ENCODE measurements at regions not wholly inside any gene's neighbourhood (a gene's known extent, or its start where the extent isn't known, plus 50 kb on each side); places are given as distances from the start of the nearest gene placed in this dataset.
"Not testable (repeated sequence)": the region's sequence is repeated elsewhere in the genome, so short reads cannot be mapped to it uniquely, and the experiment has no call there.

DNA sequence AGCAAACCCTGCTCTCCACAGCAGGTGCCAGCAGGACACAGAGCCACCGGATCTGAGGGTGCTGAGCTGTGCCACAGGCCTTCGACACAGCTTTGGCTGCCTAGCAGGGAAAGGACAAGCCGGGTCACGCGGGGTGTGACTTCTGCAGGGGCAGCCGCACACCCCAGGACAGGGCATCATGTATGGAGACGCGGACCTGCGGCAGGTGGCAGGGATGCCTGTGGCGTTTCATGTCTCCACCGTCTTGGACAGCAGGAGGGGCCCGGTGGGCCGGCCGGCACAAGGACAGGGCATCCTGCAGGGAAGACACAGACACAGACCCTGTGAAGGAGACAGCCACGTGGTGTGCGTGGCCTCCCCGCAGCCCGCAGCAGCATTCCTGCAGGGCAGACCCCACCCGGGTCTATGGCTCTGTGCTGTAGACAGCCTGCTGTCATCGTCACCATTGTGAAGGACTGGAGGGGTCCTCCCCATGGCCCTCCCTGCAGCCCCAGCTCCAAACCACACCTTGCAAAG is 109.2 kb downstream of the PDGFA start:
- DNase-seq = no peak

DNA sequence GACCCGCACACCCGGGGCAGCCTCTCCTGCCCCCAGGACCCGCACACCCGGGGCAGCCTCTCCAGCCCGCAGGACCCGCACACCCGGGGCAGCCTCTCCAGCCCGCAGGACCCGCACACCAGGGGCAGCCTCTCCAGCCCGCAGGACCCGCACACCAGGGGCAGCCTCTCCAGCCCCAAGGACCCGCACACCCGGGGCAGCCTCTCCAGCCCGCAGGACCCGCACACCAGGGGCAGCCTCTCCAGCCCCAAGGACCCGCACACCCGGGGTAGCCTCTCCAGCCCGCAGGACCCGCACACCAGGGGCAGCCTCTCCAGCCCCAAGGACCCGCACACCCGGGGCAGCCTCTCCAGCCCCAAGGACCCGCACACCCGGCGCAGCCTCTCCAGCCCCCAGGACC is 108.5 kb downstream of the PDGFA start:
- DNase-seq = not testable (repeated sequence)

DNA sequence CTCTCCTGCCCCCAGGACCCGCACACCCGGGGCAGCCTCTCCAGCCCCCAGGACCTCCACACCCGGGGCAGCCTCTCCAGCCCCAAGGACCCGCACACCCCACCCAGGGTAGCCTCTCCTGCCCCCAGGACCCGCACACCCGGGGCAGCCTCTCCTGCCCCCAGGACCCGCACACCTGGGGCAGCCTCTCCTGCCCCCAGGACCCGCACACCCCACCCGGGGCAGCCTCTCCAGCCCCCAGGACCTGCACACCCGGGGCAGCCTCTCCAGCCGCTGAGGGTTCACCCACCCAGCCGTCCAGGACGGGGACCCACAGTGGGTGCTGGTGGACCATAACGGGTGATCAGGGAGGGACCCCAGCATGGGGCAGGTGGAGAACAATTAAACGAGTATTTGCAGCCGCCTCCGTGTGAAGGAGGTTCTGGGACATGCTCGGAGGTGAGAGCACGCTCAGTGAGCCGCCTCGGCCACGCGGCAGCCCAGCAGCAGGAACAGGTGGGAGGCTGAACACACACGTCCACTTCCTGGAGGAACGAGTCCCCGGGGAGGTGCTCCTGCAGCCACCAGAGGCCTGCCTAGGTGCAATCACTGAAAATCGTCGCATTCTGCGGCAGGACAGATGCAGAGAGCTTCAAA is 107.9 kb downstream of the PDGFA start:
- no peak for DNase-seq

DNA sequence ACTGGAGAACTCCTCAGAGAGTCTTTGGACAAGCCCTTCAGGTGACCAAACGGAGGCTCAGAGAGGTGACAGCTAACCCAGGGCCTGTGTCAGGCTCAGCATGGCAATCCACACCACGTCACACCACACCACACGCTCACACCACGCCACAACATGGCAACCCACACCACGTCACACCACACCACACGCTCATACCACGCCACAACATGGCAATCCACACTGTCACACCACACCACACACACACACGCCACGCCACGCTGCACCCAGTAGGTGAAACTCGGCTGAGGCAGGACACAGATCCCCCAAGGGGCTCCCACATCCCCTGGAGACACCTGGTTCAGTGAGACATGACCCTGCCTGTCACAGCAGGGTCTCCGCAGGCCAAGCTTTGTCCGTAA is 107.3 kb downstream of the PDGFA start:
- no peak for DNase-seq

DNA sequence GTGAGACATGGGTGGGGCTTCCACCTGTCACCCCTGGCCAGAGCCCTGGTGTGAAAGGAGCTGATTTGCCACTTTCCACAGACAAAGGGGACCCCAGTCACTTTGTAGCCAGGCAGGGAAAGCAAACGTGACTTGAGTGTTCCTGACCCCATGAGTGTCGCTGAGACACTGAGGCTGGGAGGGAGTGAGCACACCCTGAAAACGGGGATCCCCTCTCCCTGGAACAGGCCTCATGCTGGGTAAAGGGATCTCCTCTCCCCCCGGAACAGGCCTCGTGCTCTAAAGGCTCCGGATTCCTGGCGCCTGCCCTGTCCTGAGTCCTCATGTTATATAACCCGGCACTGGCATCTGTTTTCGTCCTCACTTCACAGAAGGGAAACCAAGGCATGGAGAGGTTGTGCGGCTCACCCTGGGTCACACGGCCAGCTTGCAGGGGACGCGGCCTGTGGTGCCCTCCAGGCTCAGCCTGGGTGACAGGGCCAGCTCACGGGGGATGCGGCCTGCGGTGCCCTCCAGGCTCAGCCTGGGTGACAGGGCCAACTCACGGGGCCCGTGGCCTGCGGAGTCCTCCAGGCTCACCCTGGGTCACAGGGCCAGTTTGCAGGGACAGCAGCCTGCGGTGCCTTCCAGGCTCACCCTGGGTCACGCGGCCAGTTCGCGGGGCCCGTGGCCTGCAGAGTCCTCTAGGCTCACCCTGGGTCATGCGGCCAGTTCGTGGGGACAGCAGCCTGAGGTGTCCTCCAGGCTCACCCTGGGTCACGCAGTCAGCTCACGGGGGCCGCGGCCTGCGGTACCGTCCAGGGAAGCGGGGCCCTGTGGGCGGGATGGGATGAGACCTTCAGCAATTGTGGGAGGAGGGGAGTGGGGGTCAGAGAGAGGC is 104.7 kb downstream of the PDGFA start:
- no peak for DNase-seq

DNA sequence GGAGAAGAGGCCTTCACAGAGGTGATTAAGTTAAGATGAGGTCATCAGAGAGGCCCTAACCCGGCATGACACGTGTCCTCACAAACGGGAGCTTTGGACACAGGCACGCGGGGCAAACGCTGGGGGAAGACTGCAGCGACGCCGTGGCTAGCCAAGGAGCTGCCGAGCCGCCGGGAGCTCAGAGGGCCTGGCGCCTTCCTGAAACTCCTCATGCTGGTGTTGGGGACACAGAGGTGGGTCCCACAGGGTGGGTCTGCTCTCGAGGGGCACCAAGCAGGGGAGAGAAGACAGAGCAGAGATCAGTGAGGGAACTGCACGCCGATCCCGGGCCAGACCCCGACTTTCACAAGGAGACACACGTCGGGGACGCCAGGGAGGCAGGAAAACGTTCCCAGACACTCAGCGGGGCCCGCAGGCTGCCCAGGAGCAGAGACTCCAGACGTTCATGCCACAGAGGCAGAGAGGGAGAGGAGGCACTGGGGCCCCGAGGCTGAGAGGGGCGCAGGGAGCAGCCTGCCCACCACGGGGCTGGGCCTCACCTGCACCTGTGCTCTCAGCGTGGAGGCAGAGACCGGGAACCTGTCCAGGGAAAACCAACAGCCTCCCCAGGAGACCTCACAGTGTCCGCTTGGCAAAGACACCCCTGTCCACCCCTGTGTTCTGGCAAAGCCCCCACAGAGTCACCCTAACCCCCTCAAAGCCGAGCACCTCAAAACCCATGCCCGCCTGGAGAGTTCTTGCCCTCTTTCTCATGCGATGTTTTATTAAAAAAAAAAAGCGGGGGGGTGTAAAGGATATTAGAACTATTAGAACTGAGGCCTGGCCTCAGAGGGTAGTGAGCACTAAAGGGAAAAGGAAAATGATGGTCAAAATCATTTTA is 103.8 kb downstream of the PDGFA start:
- DNase-seq = no peak

DNA sequence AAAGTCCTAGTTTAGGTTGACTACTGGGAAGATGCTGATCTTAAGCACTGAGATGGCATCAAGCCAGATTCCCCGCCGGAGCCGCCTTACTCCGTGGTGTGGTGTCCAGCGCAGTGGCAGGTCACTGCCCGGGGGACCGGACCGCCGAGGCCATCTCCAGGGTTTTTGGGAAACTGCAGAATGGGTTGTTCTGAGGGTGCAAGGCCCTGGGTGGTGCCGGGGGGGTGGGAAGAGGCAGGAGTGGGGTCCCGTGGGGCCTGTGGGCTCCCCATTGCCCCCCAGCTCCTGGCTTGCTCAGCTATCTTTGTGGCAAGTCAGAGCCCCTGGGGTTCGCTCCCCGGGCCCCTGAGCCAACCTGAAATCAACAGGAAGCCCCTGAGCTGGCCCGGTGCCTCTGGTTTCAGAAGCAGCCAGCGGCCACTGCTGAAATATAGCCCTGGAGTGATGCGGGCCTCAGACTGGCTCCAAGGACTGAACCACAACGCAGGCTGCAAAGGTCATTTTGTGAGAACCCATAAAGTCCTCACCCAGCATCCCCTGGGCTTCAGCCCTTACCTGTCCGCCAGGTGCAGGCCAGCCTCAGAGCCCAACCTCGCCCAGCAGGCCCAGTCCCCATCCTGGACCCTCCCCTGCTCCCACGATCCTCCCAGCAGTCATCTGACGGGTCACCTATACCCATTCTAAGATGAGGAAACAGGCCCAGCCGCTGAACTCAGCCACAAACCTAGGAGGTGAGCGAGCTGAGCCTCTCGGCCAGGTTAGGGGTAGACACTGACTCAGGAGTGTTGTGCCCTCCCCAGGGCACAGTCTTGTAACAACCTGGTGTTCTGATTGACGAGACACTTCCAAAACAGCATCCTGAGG is 102.7 kb downstream of the PDGFA start:
- DNase-seq = no peak

DNA sequence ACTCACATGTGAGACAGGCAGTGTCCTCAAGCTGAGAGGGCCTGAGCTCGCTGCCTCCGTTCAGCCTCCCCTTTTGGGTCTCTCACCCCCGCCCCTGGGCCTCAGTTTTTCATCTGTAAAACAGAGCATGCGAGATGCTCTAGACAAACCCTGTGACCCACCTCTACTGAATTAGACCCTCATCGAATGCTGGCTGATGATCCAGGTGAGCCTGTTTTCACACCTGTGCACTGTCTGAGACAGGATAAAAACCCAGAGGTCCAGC is 102.1 kb downstream of the PDGFA start:
- no peak for DNase-seq

DNA sequence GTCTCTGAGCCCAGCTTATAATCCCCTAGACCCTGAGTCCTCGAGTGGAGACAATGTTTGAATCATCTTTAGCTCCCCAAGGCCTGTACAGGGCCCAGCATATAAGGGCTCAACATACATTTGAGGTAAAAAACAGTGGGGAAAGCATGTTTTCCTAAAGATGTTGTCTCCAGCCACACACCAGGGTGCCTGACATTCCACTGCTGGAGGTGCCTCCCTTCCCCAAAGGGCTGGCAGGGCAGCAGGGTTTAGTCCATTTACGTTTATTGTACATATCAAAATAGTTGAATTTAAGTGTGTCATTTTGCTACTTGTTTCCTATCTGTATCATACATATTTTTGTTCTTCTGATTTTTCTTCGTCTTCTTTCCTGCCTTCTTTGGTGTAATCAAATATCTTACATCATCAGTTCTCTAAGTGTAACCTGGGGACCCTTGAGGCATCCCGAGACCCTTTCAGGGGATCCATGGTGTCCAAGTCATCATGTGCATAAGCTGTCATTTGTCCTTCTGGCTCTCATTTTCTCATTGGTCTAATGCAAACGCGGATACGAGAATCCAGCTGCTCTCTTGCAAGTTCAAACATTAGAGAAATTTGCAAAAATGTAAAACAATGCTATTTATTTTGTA is 101.6 kb downstream of the PDGFA start:
- no peak for DNase-seq

DNA sequence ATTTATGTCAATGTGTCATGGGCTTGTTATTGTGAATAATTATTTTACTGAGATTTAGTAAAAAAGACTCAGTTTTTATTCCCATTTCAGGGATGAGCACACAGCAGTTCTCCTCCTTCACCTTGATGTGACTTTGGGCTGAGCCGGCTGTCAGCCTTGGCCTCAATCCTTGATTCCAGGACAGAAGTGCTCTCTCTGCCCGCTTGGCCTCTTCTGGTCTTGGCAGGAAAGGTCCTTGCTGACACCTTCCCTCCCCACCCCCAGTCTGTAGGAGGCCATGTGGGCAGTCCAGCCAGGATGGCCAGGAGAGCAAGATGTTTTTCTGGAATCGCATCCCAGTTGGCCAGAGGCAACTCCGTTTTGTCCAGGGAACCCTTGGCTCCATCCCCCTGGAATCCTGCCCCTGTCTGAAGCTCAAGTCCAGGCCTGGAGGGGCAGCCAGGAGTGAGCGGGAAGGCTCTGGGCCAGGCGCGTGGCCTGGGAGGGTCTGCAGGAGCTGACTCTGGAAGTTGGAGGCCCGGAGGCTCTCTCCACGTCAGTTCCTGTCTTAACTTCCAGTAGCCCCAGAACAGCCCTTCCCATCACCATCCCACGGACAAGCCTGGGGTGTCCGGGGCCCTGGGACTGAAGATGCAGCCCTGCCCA is 100.9 kb downstream of the PDGFA start:
- DNase-seq = no peak

DNA sequence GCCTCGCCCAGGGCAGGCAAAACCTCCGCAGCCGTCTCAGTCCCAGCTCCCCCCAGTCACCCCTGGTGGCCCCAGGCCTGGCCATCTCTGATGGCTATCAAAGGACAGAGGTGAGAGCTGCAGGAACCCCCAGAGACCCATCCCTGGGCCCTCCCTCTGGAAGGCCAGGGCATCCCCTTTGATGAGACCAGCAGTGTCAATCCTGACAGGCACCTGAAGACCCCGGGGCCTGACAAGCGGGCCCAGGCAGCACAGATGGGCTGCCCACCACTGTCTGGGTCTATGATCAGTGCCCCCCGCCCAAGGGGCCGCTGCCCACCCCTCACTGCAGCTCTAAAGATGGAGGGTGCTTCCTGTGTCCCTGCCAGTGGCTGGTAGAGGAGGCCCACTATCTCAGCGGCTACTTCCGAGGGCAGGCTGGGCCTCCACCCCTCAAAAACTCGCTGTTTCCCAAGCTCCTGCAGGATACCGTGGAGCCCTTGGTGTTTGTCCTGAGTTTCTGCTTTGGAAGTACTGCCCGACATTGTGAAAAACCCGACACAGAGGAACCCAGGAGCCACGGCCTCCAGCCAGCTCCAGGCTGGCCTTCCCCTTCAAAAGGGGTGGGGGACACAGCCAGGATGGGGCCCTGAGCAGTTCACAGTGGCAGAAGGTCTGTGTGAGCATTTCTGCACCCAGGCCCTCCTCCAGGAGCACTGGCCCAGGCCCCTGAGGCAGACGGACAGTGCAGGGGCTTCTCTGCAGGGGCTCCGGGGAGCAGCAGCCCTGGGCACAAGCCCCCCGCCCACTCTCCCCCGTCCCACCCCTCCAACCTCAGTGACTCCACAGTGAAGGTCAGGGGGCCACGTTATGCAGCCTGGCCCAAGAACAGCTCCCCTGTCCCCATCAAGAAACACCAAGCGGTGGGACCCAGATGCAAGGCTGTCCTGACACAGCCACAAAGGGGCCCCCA is 99.2 kb downstream of the PDGFA start:
- DNase-seq = no peak

DNA sequence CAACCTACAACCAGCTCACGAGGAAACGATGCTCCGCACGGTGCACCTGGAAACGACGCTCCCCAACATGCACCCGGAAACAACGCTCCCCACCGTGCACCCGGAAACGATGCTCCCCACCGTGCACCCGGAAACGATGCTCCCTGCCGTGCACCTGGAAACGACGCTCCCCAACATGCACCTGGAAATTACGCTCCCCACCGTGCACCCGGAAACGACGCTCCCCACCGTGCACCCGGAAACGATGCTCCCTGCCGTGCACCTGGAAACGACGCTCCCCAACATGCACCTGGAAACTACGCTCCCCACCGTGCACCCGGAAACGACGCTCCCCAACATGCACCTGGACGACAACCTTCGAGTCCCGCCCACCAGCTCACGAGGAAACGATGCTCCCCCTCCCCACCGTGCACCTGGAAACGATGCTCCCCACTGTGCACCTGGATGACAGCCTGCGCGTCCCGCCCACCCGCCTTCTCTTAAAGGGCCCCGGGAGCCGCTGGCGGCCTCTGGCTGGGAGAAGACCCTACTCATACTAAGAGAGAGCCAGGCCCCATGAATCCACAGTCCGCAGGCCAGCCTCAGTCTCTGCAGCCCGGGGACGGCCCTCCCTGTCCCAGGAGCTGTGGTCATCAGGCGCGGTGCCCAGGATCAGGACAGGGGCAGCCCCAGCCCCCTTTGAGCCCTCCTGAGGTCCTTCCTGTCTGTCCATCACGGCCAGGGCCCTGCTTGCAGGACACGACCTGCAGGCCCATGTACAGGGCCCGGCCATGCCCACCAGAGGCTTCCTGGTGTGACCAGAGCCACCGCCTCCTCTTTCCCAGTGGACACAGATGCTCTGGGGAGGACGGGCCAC is 98.3 kb downstream of the PDGFA start:
- no peak for DNase-seq

DNA sequence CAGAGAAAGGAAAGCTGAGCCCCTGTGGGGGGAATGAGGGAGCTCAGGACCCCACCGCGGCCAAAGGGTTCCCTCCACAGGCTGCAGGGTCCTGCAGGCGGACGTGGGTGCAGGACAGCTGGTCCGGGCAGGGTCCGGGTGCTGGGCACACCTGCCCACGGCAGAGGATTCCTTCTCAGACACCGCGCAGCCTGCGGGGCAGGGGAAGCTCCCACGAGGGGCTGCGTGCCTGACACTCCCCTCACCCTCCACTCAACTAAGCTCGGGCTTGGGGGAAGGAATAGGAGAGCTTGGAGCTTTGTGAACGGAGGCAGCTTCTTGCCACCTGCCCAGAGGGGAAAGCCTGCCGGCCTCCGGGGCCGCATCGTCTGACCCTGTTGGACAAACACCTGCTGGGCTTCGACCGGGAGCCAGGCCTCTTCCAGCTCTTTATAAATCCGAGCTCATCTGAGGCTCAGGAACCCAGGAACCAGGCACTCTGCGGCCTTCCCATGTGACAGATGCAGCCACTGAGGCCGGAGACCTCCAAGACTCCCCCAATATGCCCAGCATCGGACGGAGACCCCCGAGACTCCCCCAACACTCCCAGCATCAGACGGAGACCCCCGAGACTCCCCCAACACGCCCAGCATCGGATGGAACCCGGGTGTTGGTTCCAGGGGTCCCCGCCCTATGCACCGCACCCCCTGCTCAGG is 97.3 kb downstream of the PDGFA start:
- DNase-seq = no peak

DNA sequence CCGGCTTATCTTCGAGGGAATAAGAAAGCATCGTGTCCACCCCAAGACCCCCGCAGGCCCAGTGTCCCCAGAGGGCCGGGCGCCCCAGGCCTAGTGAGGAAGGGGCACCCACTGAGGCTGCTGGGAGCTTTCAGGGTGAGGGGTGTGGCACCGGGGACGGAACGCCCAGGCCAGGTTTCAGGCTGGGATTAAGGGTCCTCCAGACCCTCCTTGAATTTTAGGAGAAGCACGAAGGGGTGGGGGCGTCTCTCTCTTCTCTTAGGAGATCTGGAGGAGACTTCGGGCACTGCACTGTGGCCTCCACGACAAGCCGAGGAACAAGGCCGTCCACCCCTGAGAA is 96.8 kb downstream of the PDGFA start:
- DNase-seq = no peak

DNA sequence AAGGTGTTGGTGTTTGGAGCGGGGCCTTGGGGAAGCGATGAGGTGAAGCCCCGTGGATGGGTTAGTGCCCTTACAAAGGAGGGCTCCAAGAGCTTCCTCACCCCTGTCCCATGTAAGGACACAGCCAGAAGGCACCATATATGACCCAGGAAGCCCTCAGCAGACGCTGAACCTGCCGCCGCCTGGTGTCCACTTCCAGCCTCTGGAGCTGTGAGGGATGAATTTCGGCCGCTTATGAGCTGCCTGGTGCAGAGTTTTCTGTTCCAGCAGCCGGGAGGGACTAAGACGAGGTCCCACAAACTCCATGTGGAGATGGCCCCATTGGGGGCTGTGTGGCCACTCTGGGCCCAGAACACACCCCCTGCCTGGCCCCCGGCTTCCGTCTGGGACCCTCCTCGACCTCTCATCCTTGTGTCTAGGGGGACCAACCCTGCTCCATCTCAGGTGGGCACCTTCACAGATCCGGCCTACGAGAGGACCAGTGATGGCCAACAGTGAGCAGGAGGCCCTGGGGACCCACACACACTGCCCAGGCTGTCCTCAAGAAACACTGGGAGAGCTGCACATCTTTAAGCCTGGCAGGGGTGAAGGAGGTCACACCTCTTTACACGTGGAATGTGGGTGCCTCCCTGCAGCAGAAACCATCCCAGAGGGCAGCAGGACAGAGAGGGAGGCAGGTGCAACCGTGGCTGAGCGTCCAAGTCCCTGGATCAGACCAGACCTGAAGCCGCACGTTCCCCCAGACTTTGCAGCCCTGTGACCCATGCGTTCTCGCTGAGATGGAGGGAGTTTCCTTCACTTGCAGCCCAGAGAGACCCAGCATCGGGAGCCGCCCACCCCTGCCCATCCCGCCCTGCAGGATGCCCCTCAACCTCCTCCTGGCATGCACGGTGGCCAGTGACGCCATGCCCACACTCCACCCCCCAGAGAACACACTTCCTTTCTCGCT is 96.1 kb downstream of the PDGFA start:
- DNase-seq = no peak

DNA sequence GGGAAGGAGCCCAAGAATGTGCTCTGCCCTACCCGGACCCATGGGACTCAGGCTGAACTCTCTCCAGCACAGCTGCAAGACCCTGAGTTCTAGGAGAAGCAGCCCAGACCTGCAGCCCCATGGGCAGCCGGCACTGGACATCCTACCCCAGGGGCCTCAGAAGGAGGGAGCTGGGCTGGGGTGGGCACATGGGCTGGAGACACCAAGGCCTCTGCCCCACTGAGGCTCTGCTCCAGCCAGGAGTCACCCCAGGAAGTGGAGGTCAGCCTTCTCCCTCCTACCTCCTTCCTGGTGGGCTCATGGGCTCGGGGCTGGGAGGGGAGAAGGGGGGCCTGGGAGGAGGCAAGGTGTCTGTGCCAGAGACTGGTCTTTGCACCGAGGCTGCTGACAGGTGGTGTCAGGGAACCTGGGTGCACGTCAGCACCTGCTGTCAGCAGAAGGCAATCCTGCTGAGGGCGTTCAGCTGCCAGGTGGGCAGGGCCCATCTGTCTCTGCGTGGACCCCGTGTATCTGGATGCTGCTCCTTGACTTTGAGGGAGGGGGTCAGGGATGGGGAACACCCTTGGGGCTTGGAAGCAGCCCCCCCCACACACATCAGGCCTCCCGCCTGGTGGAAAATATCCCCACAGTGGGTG is 95.2 kb downstream of the PDGFA start:
- no peak for DNase-seq
